ENCODE measurements at regions not wholly inside any gene's neighbourhood (a gene's known extent, or its start where the extent isn't known, plus 50 kb on each side); places are given as distances from the start of the nearest gene placed in this dataset.

GRCh38 chr5:67543720-67544270 lies 347.2 kb upstream of the CD180 start:
- H3K9ac ChIP-seq (ENCODE audit: extremely low read depth, insufficient read length, low read length): no peak overlapping the region
- no peak overlapping the region for H3T11ph ChIP-seq (ENCODE audit: low read length)
- Mint-ChIP-seq H3K27me3 (ENCODE audit: low read depth) (no peaks in the 10 kb centered on the region), H3K4me3 (no peak overlapping the region), H3K4me1 (peaks cover 0 to 3% of the 10 kb centered on the region in 2 experiments; a peak in 1 of 4 replicates), H3K27ac (no peak overlapping the region), H3K36me3 (ENCODE audit: insufficient read depth in 1 of 3, low read depth in 3 of 3) (no peaks in the 10 kb centered on the region), H3K9me3 (no peaks in the 10 kb centered on the region)
- H3K23ac ChIP-seq (ENCODE audit: insufficient read length, low read depth, low read length): no peak overlapping the region
- no peak overlapping the region for H3K18ac ChIP-seq (ENCODE audit: insufficient read length, low read depth, low read length)
- H2BK12ac ChIP-seq (ENCODE audit: insufficient read length, low read depth, low read length): no peak overlapping the region
- no peak overlapping the region for H2AFZ ChIP-seq (ENCODE audit: low read length)
- no peak overlapping the region for H2BK20ac ChIP-seq (ENCODE audit: low read depth, low read length, poor library complexity, severe bottlenecking)
- H4K20me1 ChIP-seq (ENCODE audit: control insufficient read depth, insufficient read depth, insufficient read length): no peaks in the 10 kb centered on the region
- H2AK5ac ChIP-seq (ENCODE audit: insufficient read length, low read length): no peak overlapping the region
- no peak overlapping the region for H2BK5ac ChIP-seq (ENCODE audit: insufficient read length, low read length)
- H4K8ac ChIP-seq (replicated peaks; ENCODE audit: insufficient read length, low read depth, low read length): no peak overlapping the region
- H3K79me1 ChIP-seq (ENCODE audit: insufficient read depth, low read depth, low read length, poor library complexity, severe bottlenecking): no peaks in the 10 kb centered on the region
- H3K27ac ChIP-seq (ENCODE audit: insufficient read length, low read depth, low read length): no peak overlapping the region
- no peak overlapping the region for H3K4me2 ChIP-seq (ENCODE audit: insufficient read depth, insufficient read length, low read length)
- no peaks in the 10 kb centered on the region for H3K27me3 ChIP-seq (ENCODE audit: insufficient read depth, low read length)
- no peak overlapping the region for H4K91ac ChIP-seq (ENCODE audit: insufficient read length, low read depth, low read length)
- no peaks in the 10 kb centered on the region for H3K9me3 ChIP-seq (ENCODE audit: control insufficient read depth, low read depth, low read length)
- no peak overlapping the region for H3K56ac ChIP-seq (ENCODE audit: insufficient read length, low read depth, low read length)
- TF ChIP-seq CTCF (conservative IDR thresholded peaks at IDR 0.05): no peak
- no CpG with 5 or more reads among the region's 5 CpGs for WGBS (ENCODE audit: extremely low coverage, insufficient read length, low lambda C conversion rate)
- H3K14ac ChIP-seq (ENCODE audit: insufficient read depth, low read length): no peak overlapping the region
- no peak overlapping the region for H3K4ac ChIP-seq (ENCODE audit: low read depth, low read length)
- no peak overlapping the region for H4K5ac ChIP-seq (ENCODE audit: insufficient read length, low read depth, low read length)
- no peaks in the 10 kb centered on the region for H3K23me2 ChIP-seq (ENCODE audit: insufficient read length, low read depth, low read length, poor library complexity, severe bottlenecking)
- H2BK120ac ChIP-seq (ENCODE audit: low read depth, low read length, poor library complexity, severe bottlenecking): no peak overlapping the region
- H3K4me1 ChIP-seq (ENCODE audit: insufficient read depth, low read length): no peaks in the 10 kb centered on the region
- no peaks in the 10 kb centered on the region for H3K79me2 ChIP-seq (ENCODE audit: insufficient read depth, low read length)
- no peak for DNase-seq
- H2BK15ac ChIP-seq (ENCODE audit: low read depth, low read length): no peak overlapping the region
